Mononuclear cell (primary cell): ENCODE measurements at regions not wholly inside any gene's neighbourhood (a gene's known extent, or its start where the extent isn't known, plus 50 kb on each side); places are given as distances from the start of the nearest gene placed in this dataset.

ENCODE experiments used
- H3K27me3 ChIP-seq: 2 replicates; pipeline ENCODE4 v1.6.0; 2011; ENCODE audit warnings: low read length, control low read depth; ENCODE audit not compliant: insufficient read depth
- H3K4me1 ChIP-seq: 2 replicates; pipeline ENCODE4 v1.5.1; 2011; ENCODE audit warnings: mild to moderate bottlenecking, low read length, control low read depth; ENCODE audit not compliant: insufficient read depth
- H3K4me3 ChIP-seq: 2 replicates; pipeline ENCODE4 v1.5.1; 2011; ENCODE audit warnings: mild to moderate bottlenecking, low read length, moderate library complexity
- H3K9me3 ChIP-seq: 2 replicates; pipeline ENCODE4 v1.5.1; 2011; ENCODE audit warnings: low read depth, mild to moderate bottlenecking, control low read depth, low read length

DNA sequence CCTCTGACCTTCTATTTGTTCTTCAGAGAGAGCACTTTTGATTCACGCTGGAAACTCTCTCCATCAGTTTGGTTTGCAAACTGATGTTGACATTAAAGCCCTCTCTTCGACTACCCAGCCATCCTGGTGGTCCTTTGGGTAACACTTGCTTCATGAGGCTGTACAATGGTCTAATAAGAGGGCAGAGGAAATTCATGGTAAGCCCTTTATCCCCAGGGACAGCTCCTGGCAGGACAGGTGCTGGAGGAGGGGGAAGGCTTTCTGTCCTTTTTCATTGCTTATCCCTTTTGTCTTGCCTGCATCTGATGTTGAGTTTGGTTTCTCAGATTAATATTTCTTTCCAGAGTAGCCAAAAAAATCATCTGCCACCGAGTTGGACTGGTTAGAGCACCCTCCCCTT lies 52.1 kb upstream of the CD93 start:
- no peaks in the 10 kb centered on the region for H3K9me3 ChIP-seq
- H3K4me1 ChIP-seq, result peaks cover 65% of the 10 kb centered on the region
- no peak overlapping the region for H3K4me3 ChIP-seq
- no peaks in the 10 kb centered on the region for H3K27me3 ChIP-seq

DNA sequence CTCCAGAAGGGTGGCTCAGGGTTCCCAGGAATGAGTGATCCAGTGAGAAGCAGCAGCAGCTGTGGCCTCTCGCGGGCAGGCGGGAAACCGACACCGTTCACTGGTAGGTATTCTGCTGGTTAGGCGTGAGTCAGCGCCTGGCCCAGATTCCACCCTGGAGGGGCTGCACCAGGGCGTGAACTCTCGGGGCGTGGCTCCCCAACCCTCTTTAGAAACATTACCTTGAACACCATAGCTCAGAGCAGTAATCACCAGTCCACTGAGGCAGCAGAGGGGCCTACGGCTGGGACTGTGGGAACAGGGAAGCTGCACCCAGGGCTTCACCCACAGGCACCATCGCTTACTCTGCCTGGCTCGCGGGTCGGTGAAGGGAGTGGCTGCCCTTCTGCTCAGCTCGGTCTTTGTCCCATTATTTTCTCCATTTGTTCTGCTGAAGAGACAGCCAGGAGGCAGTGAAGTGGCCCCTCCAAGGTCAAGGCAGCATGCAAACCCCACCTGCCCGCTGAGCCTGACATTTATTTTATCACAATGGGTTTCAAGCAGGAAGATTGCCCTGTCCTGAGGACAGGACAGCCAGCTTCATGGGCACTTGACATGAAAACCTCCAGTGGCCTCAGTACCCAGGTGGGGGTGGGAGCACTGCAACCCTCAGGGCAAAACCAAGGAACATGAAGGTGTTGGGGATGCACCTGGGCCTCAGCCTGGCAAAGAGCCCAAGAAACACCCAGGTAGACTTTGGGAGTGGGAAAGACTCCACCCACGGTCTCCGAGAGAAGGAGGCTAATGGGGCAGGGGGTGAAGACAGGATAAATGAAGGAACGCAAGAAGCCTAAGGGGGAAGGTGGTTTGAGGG lies 51.0 kb upstream of the CD93 start:
- Histone ChIP-seq H3K27me3 (no peaks in the 10 kb centered on the region), H3K4me1 (peaks cover 65% of the 10 kb centered on the region), H3K4me3 (no peak overlapping the region), H3K9me3 (no peaks in the 10 kb centered on the region)

DNA sequence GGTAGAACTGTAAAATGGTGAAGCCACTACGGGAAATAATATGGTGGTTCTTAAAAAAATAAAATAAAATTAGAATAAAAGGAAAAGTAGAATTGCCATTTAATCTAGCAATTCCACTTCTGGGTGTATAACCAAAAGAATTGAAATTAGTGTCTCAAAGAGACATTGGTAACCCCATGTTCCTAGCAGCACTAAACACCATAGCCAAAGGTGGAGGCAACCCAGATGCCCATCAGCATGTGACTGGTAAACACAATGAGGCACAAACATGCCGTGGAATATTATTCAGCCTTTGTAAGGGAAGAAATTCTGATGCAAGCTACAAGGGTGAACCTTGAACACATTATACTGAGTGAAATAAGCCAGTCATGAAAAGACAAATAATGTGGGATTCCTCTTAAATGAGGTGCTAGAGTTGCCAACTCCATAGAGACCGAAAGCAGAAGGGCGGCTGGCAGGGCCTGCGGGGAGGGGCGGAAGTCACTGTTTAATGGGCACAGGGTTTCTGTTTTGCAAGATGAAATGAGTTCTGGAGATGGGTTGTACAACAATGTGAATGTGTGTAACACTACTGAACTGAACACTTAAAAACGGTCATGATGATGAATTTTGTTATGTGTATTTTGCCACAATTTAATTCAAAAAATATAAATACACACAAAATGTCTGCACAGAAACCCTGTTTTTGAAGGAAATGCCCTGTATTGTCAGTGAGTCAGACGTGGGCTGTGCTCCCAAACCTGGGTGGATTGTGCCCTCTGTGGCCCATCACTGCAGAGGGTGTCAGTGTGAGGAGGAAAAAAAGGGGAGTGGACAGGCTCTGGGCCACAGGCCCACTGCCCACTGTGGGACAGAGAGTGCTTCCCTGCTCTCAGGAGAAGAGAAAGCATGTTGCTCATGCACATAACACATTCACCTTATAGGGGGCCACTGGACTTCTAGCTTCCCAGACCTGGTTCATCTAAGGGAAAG lies 49.6 kb upstream of the CD93 start:
- no peak overlapping the region for H3K4me3 ChIP-seq
- H3K9me3 ChIP-seq, result no peaks in the 10 kb centered on the region
- no peaks in the 10 kb centered on the region for H3K27me3 ChIP-seq
- peaks cover 54% of the 10 kb centered on the region for H3K4me1 ChIP-seq
